H1 (cell line): ENCODE measurements at regions not wholly inside any gene's neighbourhood (a gene's known extent, or its start where the extent isn't known, plus 50 kb on each side); places are given as distances from the start of the nearest gene placed in this dataset.

Source experiments
- CBX8 ChIP-seq: fragments of 300-800, 300-1000 bp; sonication (generic); IDR thresholded peaks from 2 replicates; pipeline ENCODE4 v1.7.1; 2016; ENCODE audit warnings: low read depth, low read length, borderline replicate concordance
- EP300 ChIP-seq, 2 experiments: IDR thresholded peaks; 1 replicate in 1 of 2; 2 replicates in 1 of 2; pipeline ENCODE4 v1.6.1; 2011 to 2012; ENCODE audit warnings: low read depth in 2 of 2, low read length in 2 of 2, mild to moderate bottlenecking in 2 of 2, borderline replicate concordance in 1 of 2, inconsistent platforms in 1 of 2, moderate library complexity in 1 of 2
- MAFK ChIP-seq: IDR thresholded peaks from 2 replicates; pipeline ENCODE4 v1.6.1; 2012; ENCODE audit warnings: low read depth, mild to moderate bottlenecking, improper control_type of control experiment, low read length
- NANOG ChIP-seq: IDR thresholded peaks from 2 replicates; pipeline ENCODE4 v1.6.1; 2011; ENCODE audit warnings: low read length, low read depth, mild to moderate bottlenecking, inconsistent platforms; ENCODE audit not compliant: insufficient read depth, poor library complexity, severe bottlenecking
- POLR2A ChIP-seq, 2 experiments: IDR thresholded peaks; 1 replicate in 1 of 2; 2 replicates in 1 of 2; pipeline ENCODE4 v1.6.1; 2011; ENCODE audit warnings: low read depth in 2 of 2, low read length in 2 of 2, mild to moderate bottlenecking in 2 of 2; ENCODE audit errors: control extremely low read depth in 1 of 2
- POLR2AphosphoS5 ChIP-seq: IDR thresholded peaks from 2 replicates; pipeline ENCODE4 v1.6.1; 2011; ENCODE audit warnings: low read depth, low read length
- RNF2 ChIP-seq: fragments of 200-900, 300-1000 bp; sonication (generic); IDR thresholded peaks from 2 replicates; pipeline ENCODE4 v1.7.1; 2016; ENCODE audit warnings: borderline replicate concordance, low read depth, mild to moderate bottlenecking, antibody characterized with exemption, low read length; ENCODE audit not compliant: poor library complexity, severe bottlenecking; ENCODE audit errors: missing control alignments
- SUZ12 ChIP-seq: fragments of 200-600 bp; sonication (generic); IDR thresholded peaks from 2 replicates; pipeline ENCODE4 v1.6.1; 2012; ENCODE audit warnings: mild to moderate bottlenecking, inconsistent platforms, low read length, moderate library complexity, mixed read lengths
- TCF12 ChIP-seq: IDR thresholded peaks from 2 replicates; pipeline ENCODE4 v1.6.1; 2011; ENCODE audit warnings: low read depth, mild to moderate bottlenecking, low read length
- TEAD4 ChIP-seq: IDR thresholded peaks from 2 replicates; pipeline ENCODE4 v1.6.1; 2012; ENCODE audit warnings: low read depth, low read length, inconsistent platforms, mixed read lengths

GRCh38 chr6:82735790-82736189 lies 329.9 kb downstream of the UBE3D start:
- TF ChIP-seq RNF2 (no peak), CBX8 (no peak), NANOG (no peak), SUZ12 (no peak), EP300 (IDR thresholded peaks at IDR 0.05; ENCODE audit: borderline replicate concordance in 1 of 2, low read depth in 2 of 2, low read length in 2 of 2) (no peak), POLR2A (IDR thresholded peaks at IDR 0.05; ENCODE audit: control extremely low read depth in 1 of 2, low read depth in 2 of 2, low read length in 2 of 2) (no peak), TEAD4 (no peak), TCF12 (no peak), MAFK (no peak), POLR2AphosphoS5 (no peak)
